Neuron (in vitro differentiated cells): ENCODE measurements at regions not wholly inside any gene's neighbourhood (a gene's known extent, or its start where the extent isn't known, plus 50 kb on each side); places are given as distances from the start of the nearest gene placed in this dataset.

Source experiments
- H2AFZ ChIP-seq: one replicate; pipeline ENCODE4 v1.6.1; 2013; ENCODE audit warnings: low read depth, mild to moderate bottlenecking, inconsistent platforms, low read length, moderate library complexity
- H3K27me3 ChIP-seq: one replicate; pipeline ENCODE4 v1.6.1; 2013; ENCODE audit warnings: low read length; ENCODE audit not compliant: insufficient read depth
- H3K36me3 ChIP-seq: one replicate; pipeline ENCODE4 v1.6.1; 2013; ENCODE audit warnings: low read length; ENCODE audit not compliant: insufficient read depth
- H3K4me1 ChIP-seq: one replicate; pipeline ENCODE4 v1.6.1; 2013; ENCODE audit warnings: low read length; ENCODE audit not compliant: insufficient read depth
- H3K4me3 ChIP-seq: 2 replicates; pipeline ENCODE4 v1.5.1; 2013; ENCODE audit warnings: mild to moderate bottlenecking, low read length, moderate library complexity
- H3K9me3 ChIP-seq: one replicate; pipeline ENCODE4 v1.6.1; 2013; ENCODE audit warnings: low read length

GRCh38 chr3:135618123-135618522, 347.4 kb upstream of the PPP2R3A start:
- peaks cover 2% of the 10 kb centered on the region for H3K27me3 ChIP-seq
- no peaks in the 10 kb centered on the region for H3K9me3 ChIP-seq
- H3K4me1 ChIP-seq, result no peaks in the 10 kb centered on the region
- H3K36me3 ChIP-seq, result no peaks in the 10 kb centered on the region
- no peak overlapping the region for H3K4me3 ChIP-seq
- no peak overlapping the region for H2AFZ ChIP-seq

- Histone ChIP-seq H3K9me3 (no peaks in the 10 kb centered on the region), H3K4me1 (no peaks in the 10 kb centered on the region), H2AFZ (no peak overlapping the region), H3K4me3 (no peak overlapping the region), H3K36me3 (no peaks in the 10 kb centered on the region), H3K27me3 (no peaks in the 10 kb centered on the region)
These were observed 344.2 kb upstream of the PPP2R3A start for GRCh38 chr3:135621184-135621920.

- H3K9me3 ChIP-seq, result no peaks in the 10 kb centered on the region
- H3K4me1 ChIP-seq, result no peaks in the 10 kb centered on the region
- H3K4me3 ChIP-seq, result no peak overlapping the region
- no peak overlapping the region for H2AFZ ChIP-seq
- no peaks in the 10 kb centered on the region for H3K27me3 ChIP-seq
- H3K36me3 ChIP-seq, result no peaks in the 10 kb centered on the region
These were observed 343.3 kb upstream of the PPP2R3A start for GRCh38 chr3:135622215-135622614.

- Histone ChIP-seq H3K27me3 (no peaks in the 10 kb centered on the region), H3K9me3 (no peaks in the 10 kb centered on the region), H3K4me3 (no peak overlapping the region), H3K4me1 (no peaks in the 10 kb centered on the region), H2AFZ (no peak overlapping the region), H3K36me3 (no peaks in the 10 kb centered on the region)
These were observed 342.9 kb upstream of the PPP2R3A start for GRCh38 chr3:135622656-135623055.

GRCh38 chr3:135623558-135623957, 342.0 kb upstream of the PPP2R3A start:
- no peaks in the 10 kb centered on the region for H3K4me1 ChIP-seq
- no peak overlapping the region for H2AFZ ChIP-seq
- no peaks in the 10 kb centered on the region for H3K36me3 ChIP-seq
- no peaks in the 10 kb centered on the region for H3K9me3 ChIP-seq
- no peak overlapping the region for H3K4me3 ChIP-seq
- no peaks in the 10 kb centered on the region for H3K27me3 ChIP-seq

- H3K27me3 ChIP-seq, result no peaks in the 10 kb centered on the region
- H3K4me3 ChIP-seq, result no peak overlapping the region
- no peak overlapping the region for H2AFZ ChIP-seq
- no peaks in the 10 kb centered on the region for H3K4me1 ChIP-seq
- no peaks in the 10 kb centered on the region for H3K9me3 ChIP-seq
- H3K36me3 ChIP-seq, result no peaks in the 10 kb centered on the region
These were observed 338.5 kb upstream of the PPP2R3A start for GRCh38 chr3:135627057-135627456.

GRCh38 chr3:135629701-135630408, 335.7 kb upstream of the PPP2R3A start:
- Histone ChIP-seq H3K4me1 (no peaks in the 10 kb centered on the region), H3K4me3 (no peak overlapping the region), H3K36me3 (no peaks in the 10 kb centered on the region), H3K9me3 (no peaks in the 10 kb centered on the region), H3K27me3 (no peaks in the 10 kb centered on the region), H2AFZ (no peak overlapping the region)

GRCh38 chr3:135632556-135633065, 332.9 kb upstream of the PPP2R3A start:
- Histone ChIP-seq H3K4me3 (no peak overlapping the region), H3K36me3 (no peaks in the 10 kb centered on the region), H3K9me3 (no peaks in the 10 kb centered on the region), H3K4me1 (no peaks in the 10 kb centered on the region), H2AFZ (no peak overlapping the region), H3K27me3 (no peaks in the 10 kb centered on the region)

- Histone ChIP-seq H3K36me3 (no peaks in the 10 kb centered on the region), H3K27me3 (no peaks in the 10 kb centered on the region), H3K4me1 (no peaks in the 10 kb centered on the region), H2AFZ (no peak overlapping the region), H3K4me3 (no peak overlapping the region), H3K9me3 (no peaks in the 10 kb centered on the region)
These were observed 332.4 kb upstream of the PPP2R3A start for GRCh38 chr3:135633078-135633477.

- Histone ChIP-seq H2AFZ (no peak overlapping the region), H3K27me3 (no peaks in the 10 kb centered on the region), H3K36me3 (no peaks in the 10 kb centered on the region)
These were observed 328.9 kb upstream of the PPP2R3A start for GRCh38 chr3:135636596-135636995.

GRCh38 chr3:135637013-135637412, 328.5 kb upstream of the PPP2R3A start:
- no peaks in the 10 kb centered on the region for H3K9me3 ChIP-seq
- no peaks in the 10 kb centered on the region for H3K27me3 ChIP-seq
- H2AFZ ChIP-seq, result no peak overlapping the region
- no peaks in the 10 kb centered on the region for H3K4me1 ChIP-seq
- H3K4me3 ChIP-seq, result no peak overlapping the region
- H3K36me3 ChIP-seq, result no peaks in the 10 kb centered on the region

More at GRCh38 chr3:135636596-135636995, 328.9 kb upstream of the PPP2R3A start:
- no peaks in the 10 kb centered on the region for H3K4me1 ChIP-seq
- H3K9me3 ChIP-seq, result no peaks in the 10 kb centered on the region
- no peak overlapping the region for H3K4me3 ChIP-seq

GRCh38 chr3:135641761-135642160, 323.8 kb upstream of the PPP2R3A start:
- Histone ChIP-seq H3K9me3 (no peaks in the 10 kb centered on the region), H2AFZ (no peak overlapping the region), H3K36me3 (no peaks in the 10 kb centered on the region), H3K27me3 (no peaks in the 10 kb centered on the region), H3K4me1 (no peaks in the 10 kb centered on the region), H3K4me3 (no peak overlapping the region)

- Histone ChIP-seq H3K4me1 (no peaks in the 10 kb centered on the region), H2AFZ (no peak overlapping the region)
These were observed 320.0 kb upstream of the PPP2R3A start for GRCh38 chr3:135645541-135645940.

More at GRCh38 chr3:135645541-135645940, 320.0 kb upstream of the PPP2R3A start:
- H3K27me3 ChIP-seq, result no peaks in the 10 kb centered on the region
- H3K36me3 ChIP-seq, result no peaks in the 10 kb centered on the region
- H3K9me3 ChIP-seq, result no peaks in the 10 kb centered on the region
- H3K4me3 ChIP-seq, result no peak overlapping the region
